ENCODE measurements at regions not wholly inside any gene's neighbourhood (a gene's known extent, or its start where the extent isn't known, plus 50 kb on each side); places are given as distances from the start of the nearest gene placed in this dataset.
"Not testable (repeated sequence)": the region's sequence is repeated elsewhere in the genome, so short reads cannot be mapped to it uniquely, and the experiment has no call there.

DNA sequence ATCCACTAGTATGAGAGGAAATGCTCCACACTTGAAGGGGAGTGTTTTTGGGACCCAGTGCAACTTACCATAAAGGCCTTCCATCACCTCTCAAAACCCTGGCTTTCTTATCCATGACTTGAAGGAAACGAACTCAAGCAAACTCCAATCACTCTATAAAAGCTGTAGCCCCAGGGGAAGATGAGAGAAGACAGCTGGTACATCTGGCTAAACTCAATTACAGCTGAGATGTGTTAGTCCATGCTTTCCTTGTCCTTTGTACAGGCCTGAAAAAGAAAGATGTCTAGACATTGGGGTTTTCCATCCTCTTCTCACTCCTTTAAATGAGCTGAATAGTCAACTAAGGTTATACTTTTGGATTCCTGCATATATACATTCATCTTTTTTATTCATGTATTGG lies 89.5 kb upstream of the ANKRD30A start:
- no peaks in the 10 kb centered on the region for H3K4me1 ChIP-seq
- TF ChIP-seq, protein P1, sequence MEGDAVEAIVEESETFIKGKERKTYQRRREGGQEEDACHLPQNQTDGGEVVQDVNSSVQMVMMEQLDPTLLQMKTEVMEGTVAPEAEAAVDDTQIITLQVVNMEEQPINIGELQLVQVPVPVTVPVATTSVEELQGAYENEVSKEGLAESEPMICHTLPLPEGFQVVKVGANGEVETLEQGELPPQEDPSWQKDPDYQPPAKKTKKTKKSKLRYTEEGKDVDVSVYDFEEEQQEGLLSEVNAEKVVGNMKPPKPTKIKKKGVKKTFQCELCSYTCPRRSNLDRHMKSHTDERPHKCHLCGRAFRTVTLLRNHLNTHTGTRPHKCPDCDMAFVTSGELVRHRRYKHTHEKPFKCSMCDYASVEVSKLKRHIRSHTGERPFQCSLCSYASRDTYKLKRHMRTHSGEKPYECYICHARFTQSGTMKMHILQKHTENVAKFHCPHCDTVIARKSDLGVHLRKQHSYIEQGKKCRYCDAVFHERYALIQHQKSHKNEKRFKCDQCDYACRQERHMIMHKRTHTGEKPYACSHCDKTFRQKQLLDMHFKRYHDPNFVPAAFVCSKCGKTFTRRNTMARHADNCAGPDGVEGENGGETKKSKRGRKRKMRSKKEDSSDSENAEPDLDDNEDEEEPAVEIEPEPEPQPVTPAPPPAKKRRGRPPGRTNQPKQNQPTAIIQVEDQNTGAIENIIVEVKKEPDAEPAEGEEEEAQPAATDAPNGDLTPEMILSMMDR (IDR thresholded peaks at IDR 0.05), result no peak
- peaks cover 0 to 9% (median 0%) of the 10 kb centered on the region in 11 donors for H3K9me3 ChIP-seq
- intact Hi-C loops (cut with DNase I), result no loop called here
- H3K36me3 ChIP-seq, result no peaks in the 10 kb centered on the region
- ATAC-seq (no peak), DNase-seq (no peak)
- WGBS, 2 donors, result 16 to 22% methylated on average over 1 of the region's 1 CpG
- no peak overlapping the region for H3K4me3 ChIP-seq
- peaks cover 0 to 4% (median 0%) of the 10 kb centered on the region in 7 donors for H3K27me3 ChIP-seq
- H3K27ac ChIP-seq, result no peak overlapping the region

DNA sequence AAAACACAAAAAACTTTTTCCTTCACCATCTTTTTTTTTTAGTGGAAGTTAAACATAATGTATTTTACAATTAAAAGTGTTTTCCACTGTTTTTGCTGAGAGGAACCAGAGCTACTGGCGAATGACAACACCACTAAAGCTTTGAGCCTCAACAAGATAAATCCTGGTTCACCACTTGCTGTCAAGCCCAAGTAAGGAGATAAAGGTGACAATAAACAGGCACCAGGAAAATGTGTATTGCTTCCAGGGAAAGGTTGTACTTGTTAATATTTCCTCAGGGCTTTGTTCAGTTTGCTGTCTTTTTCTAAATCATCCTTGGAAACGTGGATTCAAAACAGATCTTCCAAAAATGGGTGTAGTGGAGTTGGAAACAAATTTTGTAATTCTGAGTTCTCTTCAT lies 109.9 kb upstream of the ANKRD30A start:
- WGBS, 2 donors, result 26 to 43% methylated on average over 2 of the region's 2 CpGs
- no peaks in the 10 kb centered on the region for H3K9me3 ChIP-seq
- H3K27ac ChIP-seq, result no peak overlapping the region

DNA sequence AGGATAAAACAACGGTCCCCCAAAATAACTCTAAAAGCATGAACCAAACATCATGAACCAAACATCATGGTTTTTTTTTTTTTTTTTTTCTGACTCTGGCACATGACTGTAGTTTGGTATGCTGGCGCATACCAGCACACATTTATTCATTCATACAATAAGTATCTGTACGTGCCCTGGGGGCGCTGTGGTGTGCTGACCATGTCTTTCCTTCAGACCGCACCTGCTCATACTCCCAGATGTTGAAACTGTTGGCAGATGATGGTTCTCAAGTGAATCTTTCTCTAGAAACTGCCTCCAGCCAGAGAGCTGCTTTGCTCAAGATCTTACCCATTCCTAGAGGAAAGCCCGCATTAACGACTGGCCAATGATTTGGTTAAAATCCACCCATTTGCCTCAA lies 114.7 kb upstream of the ANKRD30A start:
- no peak overlapping the region for H3K4me3 ChIP-seq
- H3K9me3 ChIP-seq, result no peaks in the 10 kb centered on the region
- no peaks in the 10 kb centered on the region for H3K4me1 ChIP-seq
- peaks cover 0 to 5% (median 0%) of the 10 kb centered on the region in 7 donors for H3K27me3 ChIP-seq
- WGBS, 2 donors, result 64 to 76% methylated on average over 7 of the region's 7 CpGs
- H3K36me3 ChIP-seq, result no peaks in the 10 kb centered on the region
- ATAC-seq (no peak), DNase-seq (no peak)
- intact Hi-C loops (cut with DNase I), result loop anchor here in 1 of 10 donors (10.0 kb wide), 1 partner anchor 1256 kb away; no protein-coding TSS in a partner anchor
- TF ChIP-seq, protein P1 (IDR thresholded peaks at IDR 0.05), result no peak
- H3K27ac ChIP-seq, result no peak overlapping the region

More for the DNA sequence above, 109.9 kb upstream of the ANKRD30A start:
- ATAC-seq (no peak), DNase-seq (no peak)
- Histone ChIP-seq H3K4me1 (no peaks in the 10 kb centered on the region), H3K27me3 (no peaks in the 10 kb centered on the region), H3K4me3 (no peak overlapping the region), H3K36me3 (no peaks in the 10 kb centered on the region)
- TF ChIP-seq, protein P1 (IDR thresholded peaks at IDR 0.05), result no peak
- intact Hi-C loops (cut with DNase I), result loop anchor here in 1 of 10 donors (10.0 kb wide), 1 partner anchor 1261 kb away; no protein-coding TSS in a partner anchor

DNA sequence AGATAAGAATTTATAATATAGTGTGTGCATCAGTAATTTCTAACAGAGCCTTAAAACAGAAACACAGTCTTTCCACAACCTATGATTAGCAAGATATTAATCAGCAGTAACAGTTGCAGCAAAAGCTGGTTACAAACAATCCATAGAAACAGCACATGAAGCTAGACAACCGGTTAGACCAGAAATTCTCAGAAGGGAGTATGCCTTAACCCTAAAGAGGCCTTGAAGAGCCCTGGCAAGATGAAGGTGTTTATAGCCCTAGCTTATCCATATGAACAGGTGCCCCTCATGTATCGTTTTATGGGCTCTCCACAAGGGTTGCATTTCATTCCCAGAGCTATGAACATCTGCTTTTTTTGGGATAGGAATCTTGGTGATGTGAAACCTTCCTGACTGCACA lies 117.1 kb upstream of the ANKRD30A start:
- not testable (repeated sequence) for ATAC-seq, DNase-seq, H3K36me3 ChIP-seq, H3K27ac ChIP-seq, H3K27me3 ChIP-seq, H3K4me3 ChIP-seq, H3K4me1 ChIP-seq, H3K9me3 ChIP-seq
- intact Hi-C loops (cut with DNase I), result loop anchor here in 1 of 10 donors (5.0 kb wide), 1 partner anchor 299 kb away; no protein-coding TSS in a partner anchor
- 43 to 49% methylated on average over 2 of the region's 2 CpGs for WGBS, 2 donors

DNA sequence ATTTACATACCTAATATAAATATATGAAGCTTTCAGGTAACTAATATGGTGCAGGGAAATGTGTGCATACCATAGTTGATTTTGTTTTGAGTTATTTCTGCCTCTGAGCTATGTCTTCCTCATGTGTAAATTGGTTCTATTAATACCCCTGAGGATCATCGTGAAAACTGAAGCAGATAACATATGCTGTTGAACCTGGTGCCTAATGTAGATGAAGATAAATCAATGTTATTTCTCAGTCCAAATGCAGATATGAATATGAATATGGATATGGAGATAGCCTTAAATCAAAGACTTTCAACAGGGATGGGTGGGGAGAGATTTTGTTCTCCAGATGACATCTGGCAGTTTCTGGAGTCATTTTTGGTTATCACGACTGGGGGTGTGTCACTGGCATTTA lies 122.3 kb upstream of the ANKRD30A start:
- no peak overlapping the region for H3K4me3 ChIP-seq
- no peak for DNase-seq
- H3K27ac ChIP-seq, result no peak overlapping the region
- no peak for ATAC-seq
- 55% methylated on average over 2 of the region's 2 CpGs for WGBS, 2 donors
- TF ChIP-seq, protein P1 (IDR thresholded peaks at IDR 0.05), result no peak
- H3K36me3 ChIP-seq, result no peaks in the 10 kb centered on the region
- H3K9me3 ChIP-seq, result no peaks in the 10 kb centered on the region
- H3K4me1 ChIP-seq, result no peaks in the 10 kb centered on the region
- H3K27me3 ChIP-seq, result peaks cover 0 to 16% (median 0%) of the 10 kb centered on the region in 7 donors
- intact Hi-C loops (cut with DNase I), result no loop called here

DNA sequence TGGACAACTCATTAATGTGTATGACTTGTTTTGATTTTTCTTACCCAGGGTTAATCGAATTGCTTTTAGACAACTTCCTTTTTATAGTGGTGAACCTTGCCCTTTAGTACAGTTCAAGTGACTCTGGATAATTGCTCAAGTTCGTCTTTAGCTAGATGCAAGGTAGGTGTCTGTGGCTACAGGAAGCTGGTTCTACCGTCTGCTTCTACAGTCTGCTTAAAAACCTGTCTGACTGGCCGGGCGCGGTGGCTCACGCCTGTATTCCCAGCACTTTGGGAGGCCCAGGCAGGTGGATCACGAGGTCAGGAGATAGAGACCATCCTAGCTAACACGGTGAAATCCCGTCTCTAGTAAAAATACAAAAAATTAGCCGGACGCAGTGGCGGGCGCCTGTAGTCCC lies 129.6 kb upstream of the ANKRD30A start:
- intact Hi-C loops (cut with DNase I); DNase-seq; H3K9me3 ChIP-seq; H3K4me3 ChIP-seq; ATAC-seq; H3K36me3 ChIP-seq; H3K27ac ChIP-seq; H3K27me3 ChIP-seq; H3K4me1 ChIP-seq: not testable (repeated sequence)
- 83 to 84% methylated on average over 14 of the region's 14 CpGs for WGBS, 2 donors

Measured in heart right ventricle (tissue), 16 donors.